Kidney (tissue), 13 donors: ENCODE measurements at regions not wholly inside any gene's neighbourhood (a gene's known extent, or its start where the extent isn't known, plus 50 kb on each side); places are given as distances from the start of the nearest gene placed in this dataset.

ENCODE experiments used
- DNase-seq, 5 donors: peaks; one replicate each; pipeline ENCODE4 v3.0.0-alpha.2; 2013 to 2020
- FAIRE-seq: peaks from 2 replicates; lab custom pipeline; 2012; peaks lifted over from hg19 to GRCh38; lab: Jason Lieb, UNC
- H3K27ac ChIP-seq, 2 donors: one replicate each; pipeline ENCODE4 v1.7.0; 2013; ENCODE audit warnings: low read depth in 2 of 2, low read length in 2 of 2, inconsistent platforms in 1 of 2
- H3K27me3 ChIP-seq: one replicate; pipeline ENCODE4 v1.7.1; 2013; ENCODE audit warnings: low read length, inconsistent platforms; ENCODE audit not compliant: control insufficient read depth, insufficient read depth
- H3K36me3 ChIP-seq, 3 donors: one replicate each; pipeline versions ENCODE4 v1.7.0 to v1.7.1; 2013; ENCODE audit warnings: low read length in 3 of 3, control low read depth in 1 of 3, inconsistent platforms in 1 of 3; ENCODE audit not compliant: insufficient read depth in 3 of 3, control insufficient read depth in 2 of 3
- H3K4me1 ChIP-seq, 3 donors: one replicate each; pipeline versions ENCODE4 v1.7.0 to v1.7.1; 2013; ENCODE audit warnings: low read length in 3 of 3, inconsistent platforms in 1 of 3, low read depth in 1 of 3; ENCODE audit not compliant: control insufficient read depth in 2 of 3, insufficient read depth in 2 of 3
- H3K4me3 ChIP-seq, 3 donors: one replicate each; pipeline versions ENCODE4 v1.7.0 to v1.8.1; 2013; ENCODE audit warnings: low read length in 3 of 3, control low read depth in 1 of 3, inconsistent platforms in 1 of 3
- H3K9ac ChIP-seq, 3 donors: one replicate each; pipeline versions ENCODE4 v1.7.0 to v1.7.1; 2013; ENCODE audit warnings: low read length in 3 of 3, control low read depth in 1 of 3, inconsistent platforms in 1 of 3
- H3K9me3 ChIP-seq, 3 donors: one replicate each; pipeline versions ENCODE4 v1.7.0 to v1.7.1; 2013; ENCODE audit warnings: low read length in 3 of 3, control low read depth in 1 of 3, inconsistent platforms in 1 of 3; ENCODE audit not compliant: control insufficient read depth in 2 of 3, insufficient read depth in 1 of 3
- CTCF ChIP-seq: IDR thresholded peaks from 3 replicates; pipeline ENCODE4 v1.5.1; 2012; ENCODE audit warnings: mild to moderate bottlenecking, moderate library complexity, borderline replicate concordance; ENCODE audit not compliant: insufficient read depth; ENCODE audit errors: extremely low read depth
- intact Hi-C: fragments of 100-400 bp; cut with DNase I; formaldehyde crosslinking; loops from one replicate; pipeline ENCODE4 v1.11.1; 2022
- donor health status: control.
- donor health status: control.
- donor health status: control.
- donor health status: control.
- donor health status: control.
- donor health status: DM: yes; HTN: yes; CAD: no.
- donor health status: Normal renal cell carcinoma (clear cell type).

- no peak for TF ChIP-seq CTCF
- Histone ChIP-seq H3K36me3 (no peaks in the 10 kb centered on the region), H3K27ac (no peak overlapping the region), H3K9ac (no peak overlapping the region), H3K9me3 (no peaks in the 10 kb centered on the region), H3K27me3 (no peaks in the 10 kb centered on the region), H3K4me1 (no peaks in the 10 kb centered on the region), H3K4me3 (no peak overlapping the region)
- intact Hi-C loops = no loop called here
- no peak for FAIRE-seq
- no peak for DNase-seq
Measured at GRCh38 chr12:61554268-61555008, 705.8 kb upstream of the USP15 start.

- FAIRE-seq (no peak), DNase-seq (peak in 1 of 5 donors; percentile 46)
- Histone ChIP-seq H3K27ac (no peak overlapping the region), H3K36me3 (no peaks in the 10 kb centered on the region), H3K9me3 (no peaks in the 10 kb centered on the region), H3K9ac (no peak overlapping the region), H3K4me1 (no peaks in the 10 kb centered on the region), H3K4me3 (no peak overlapping the region), H3K27me3 (no peaks in the 10 kb centered on the region)
- TF ChIP-seq CTCF = no peak
- intact Hi-C loops = no loop called here
Measured at GRCh38 chr12:61563665-61564450, 696.3 kb upstream of the USP15 start.

- DNase-seq (no peak), FAIRE-seq (no peak)
- no peak overlapping the region for H3K4me3 ChIP-seq
- H3K9me3 ChIP-seq = no peaks in the 10 kb centered on the region
- TF ChIP-seq CTCF = no peak
- no peak overlapping the region for H3K27ac ChIP-seq
- no peaks in the 10 kb centered on the region for H3K36me3 ChIP-seq
- H3K9ac ChIP-seq = no peak overlapping the region
- H3K27me3 ChIP-seq = no peaks in the 10 kb centered on the region
- H3K4me1 ChIP-seq = no peaks in the 10 kb centered on the region
- intact Hi-C loops = no loop called here
Measured at GRCh38 chr12:61564466-61564865, 695.7 kb upstream of the USP15 start.
